WTC11 (cell line): ENCODE measurements at regions not wholly inside any gene's neighbourhood (a gene's known extent, or its start where the extent isn't known, plus 50 kb on each side); places are given as distances from the start of the nearest gene placed in this dataset.

ENCODE experiments used
- ARID4B ChIP-seq: sonication (generic); formaldehyde crosslinking; IDR thresholded peaks from 2 replicates; pipeline ENCODE4 v1.8.0; 2023; ENCODE audit warnings: missing genetic modification reagents, mild to moderate bottlenecking, borderline replicate concordance
- CBFB ChIP-seq: sonication (generic); formaldehyde crosslinking; IDR thresholded peaks from 2 replicates; pipeline ENCODE4 v1.8.1; 2022; ENCODE audit warnings: mild to moderate bottlenecking, low read depth, missing genetic modification reagents
- CTCF ChIP-seq: fragments of 200-600 bp; IDR thresholded peaks from 2 replicates; pipeline ENCODE4 v1.8.0; 2022; ENCODE audit warnings: antibody characterized with exemption
- MAX ChIP-seq: sonication (generic); formaldehyde crosslinking; IDR thresholded peaks from 2 replicates; pipeline ENCODE4 v1.8.0; 2022; ENCODE audit warnings: mild to moderate bottlenecking, missing genetic modification reagents
- PREB ChIP-seq: sonication (generic); formaldehyde crosslinking; IDR thresholded peaks from 2 replicates; pipeline ENCODE4 v1.8.1; 2022; ENCODE audit warnings: mild to moderate bottlenecking, missing genetic modification reagents, moderate library complexity, borderline replicate concordance
- RELA ChIP-seq: sonication (generic); formaldehyde crosslinking; IDR thresholded peaks from 2 replicates; pipeline ENCODE4 v1.8.1; 2022; ENCODE audit warnings: missing genetic modification reagents, mild to moderate bottlenecking, borderline replicate concordance
- TCF7 ChIP-seq: sonication (generic); formaldehyde crosslinking; IDR thresholded peaks from 2 replicates; pipeline ENCODE4 v1.8.0; 2022; ENCODE audit warnings: mild to moderate bottlenecking, low read depth, missing genetic modification reagents, moderate library complexity
- USF2 ChIP-seq: sonication (generic); formaldehyde crosslinking; IDR thresholded peaks from 2 replicates; pipeline ENCODE4 v1.8.1; 2023; ENCODE audit warnings: mild to moderate bottlenecking, missing genetic modification reagents, moderate library complexity
- ZBTB21 ChIP-seq: sonication (generic); formaldehyde crosslinking; IDR thresholded peaks from 2 replicates; pipeline ENCODE4 v1.8.1; 2023; ENCODE audit warnings: mild to moderate bottlenecking, missing genetic modification reagents, borderline replicate concordance

GRCh38 chr3:118080889-118081288, 953.8 kb downstream of the IGSF11 start:
- TF ChIP-seq ZBTB21 (no peak), ARID4B (CRISPR knock-in tag) (no peak), RELA (CRISPR knock-in tag) (no peak), CBFB (CRISPR knock-in tag) (no peak), USF2 (CRISPR knock-in tag) (no peak), CTCF (no peak), TCF7 (CRISPR knock-in tag) (no peak), MAX (CRISPR knock-in tag) (no peak), PREB (CRISPR knock-in tag) (no peak)
